ENCODE measurements at regions not wholly inside any gene's neighbourhood (a gene's known extent, or its start where the extent isn't known, plus 50 kb on each side); places are given as distances from the start of the nearest gene placed in this dataset.

DNA sequence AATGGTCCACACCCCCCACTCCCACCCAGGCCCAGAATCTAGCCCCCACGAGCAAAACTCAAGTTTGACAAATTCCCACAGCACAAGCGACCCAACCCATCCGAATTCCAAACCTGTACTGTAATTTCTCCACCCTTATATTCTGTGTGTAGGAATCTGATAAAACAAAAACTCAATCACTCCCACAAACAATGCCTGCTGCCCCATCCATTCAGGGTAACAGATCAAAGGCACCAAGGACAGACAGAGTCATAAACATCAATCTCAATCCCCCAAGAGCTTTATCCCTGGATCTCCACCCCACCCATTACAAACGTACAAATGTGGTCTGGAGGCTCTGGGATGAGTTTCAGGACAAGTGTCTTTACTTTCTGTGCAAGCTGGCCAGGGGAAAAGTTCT, 157.8 kb downstream of the AXIN2 start:
- no peak for FAIRE-seq

DNA sequence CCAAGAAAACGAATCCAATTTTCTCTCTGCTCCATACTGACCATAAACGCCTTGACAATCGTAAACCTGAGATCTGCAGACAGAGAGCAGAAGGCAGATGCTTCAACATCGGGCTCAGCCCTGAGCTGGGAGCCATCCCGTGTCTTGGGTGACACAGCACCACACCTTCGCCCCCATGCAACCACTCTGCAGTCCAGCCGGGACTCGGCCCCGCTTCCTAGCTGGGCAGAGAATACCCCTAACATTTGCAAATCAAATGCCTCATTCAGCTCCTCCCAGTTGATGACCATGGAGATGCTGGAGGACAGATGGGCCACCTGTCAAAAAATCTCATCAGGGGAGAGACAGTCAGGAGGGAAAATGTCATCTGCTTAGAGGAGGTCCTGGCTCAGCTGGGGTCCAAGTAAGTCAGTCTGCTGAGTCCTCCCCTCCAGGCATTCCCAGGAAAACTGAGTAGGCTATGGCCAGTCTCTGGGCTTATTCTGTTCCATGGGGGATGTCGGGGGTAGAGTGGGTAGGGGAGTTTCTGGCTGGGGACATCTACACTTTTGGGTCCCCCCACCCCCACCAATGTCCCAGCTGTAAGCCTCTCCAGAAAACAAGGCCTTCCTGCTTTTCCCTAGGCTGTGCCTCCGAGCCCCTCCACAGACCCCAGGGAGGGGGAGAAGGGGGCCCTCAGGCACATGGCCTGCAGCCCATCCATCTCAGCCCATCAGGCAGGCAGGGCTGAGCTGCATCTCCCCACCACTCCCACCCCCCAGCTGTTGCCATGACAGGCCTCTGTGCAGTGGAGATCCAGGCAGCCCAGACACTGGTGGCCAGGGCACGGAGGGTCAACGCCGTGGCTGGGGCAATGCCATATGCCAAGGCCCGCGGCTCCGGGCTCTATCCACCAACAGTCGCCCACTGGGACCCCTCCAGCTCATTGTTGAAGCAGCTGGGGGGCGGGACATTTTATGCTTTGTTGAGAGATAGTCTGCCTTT, 158.6 kb downstream of the AXIN2 start:
- FAIRE-seq = no peak

DNA sequence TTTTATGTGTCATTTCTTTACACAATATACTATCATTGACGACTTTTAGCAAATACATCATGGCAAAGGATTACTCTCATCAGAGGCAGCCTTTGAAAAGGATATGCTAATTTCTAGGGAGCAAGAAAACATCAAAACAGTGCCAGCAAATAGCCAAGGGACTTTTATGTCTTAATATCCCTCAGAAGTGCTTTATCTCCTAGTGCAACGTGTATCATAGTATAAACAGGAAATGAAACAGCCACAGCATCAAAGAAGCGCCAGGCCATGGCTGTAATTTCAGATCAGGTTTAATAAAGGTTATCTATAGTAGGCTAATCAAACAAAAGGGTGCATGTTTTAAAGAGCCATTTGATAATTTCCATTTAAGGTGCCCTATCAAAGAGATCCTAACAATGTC, 159.9 kb downstream of the AXIN2 start:
- no peak for FAIRE-seq

DNA sequence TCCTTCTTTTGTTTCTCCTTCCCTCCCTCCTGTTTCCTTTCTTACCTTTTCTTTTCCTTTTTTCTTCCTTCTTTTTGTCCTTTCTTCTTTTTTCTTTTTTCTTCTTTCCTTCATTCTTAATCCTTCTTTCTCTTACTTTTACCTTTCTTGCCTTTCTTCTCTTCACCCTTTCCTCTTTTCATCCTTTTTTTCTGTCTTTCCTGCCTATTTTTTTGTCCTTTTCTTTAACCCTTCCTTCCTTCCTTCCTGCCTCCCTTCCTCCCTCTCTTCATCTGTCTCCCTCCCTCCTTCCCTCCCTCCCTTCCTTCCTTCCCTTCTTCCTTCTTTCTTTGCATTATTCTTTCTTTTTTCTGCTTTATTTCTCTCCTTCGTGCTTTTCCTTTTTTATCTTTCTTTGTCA, 160.7 kb downstream of the AXIN2 start:
- no peak for FAIRE-seq

DNA sequence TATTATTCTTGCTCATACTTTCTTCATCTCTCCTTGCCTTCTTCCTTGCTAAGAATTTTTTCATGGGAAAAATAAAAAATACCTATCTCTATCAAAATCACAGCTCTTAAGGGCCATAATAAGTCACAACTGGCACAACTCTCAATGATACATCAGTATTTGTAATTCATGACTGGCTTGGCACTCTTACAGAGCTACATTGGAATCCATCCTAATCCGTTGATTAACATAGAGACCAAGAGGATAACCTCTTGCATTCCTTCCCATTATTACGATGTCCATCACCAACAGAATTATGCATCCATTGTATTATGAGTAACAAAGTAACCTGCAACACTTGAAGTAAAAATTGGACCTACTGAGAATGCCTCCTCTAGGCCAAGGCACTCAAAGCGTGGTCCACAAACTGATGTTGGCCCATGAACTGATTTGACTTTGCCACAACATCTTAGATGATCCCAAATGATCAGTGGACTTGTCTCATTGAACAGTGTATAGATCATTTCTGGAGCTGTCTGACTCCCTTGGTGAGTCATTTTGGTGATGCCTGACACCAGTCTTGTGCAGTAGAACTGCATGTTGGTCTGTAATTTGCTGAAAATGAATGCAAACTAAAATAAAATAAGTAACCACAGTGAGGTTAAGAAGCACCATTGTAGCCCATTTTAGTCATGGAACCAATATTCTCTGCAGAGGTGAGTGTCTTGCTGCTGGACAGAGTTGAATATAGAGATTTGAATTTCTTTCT, 163.2 kb downstream of the AXIN2 start:
- no peak for FAIRE-seq

DNA sequence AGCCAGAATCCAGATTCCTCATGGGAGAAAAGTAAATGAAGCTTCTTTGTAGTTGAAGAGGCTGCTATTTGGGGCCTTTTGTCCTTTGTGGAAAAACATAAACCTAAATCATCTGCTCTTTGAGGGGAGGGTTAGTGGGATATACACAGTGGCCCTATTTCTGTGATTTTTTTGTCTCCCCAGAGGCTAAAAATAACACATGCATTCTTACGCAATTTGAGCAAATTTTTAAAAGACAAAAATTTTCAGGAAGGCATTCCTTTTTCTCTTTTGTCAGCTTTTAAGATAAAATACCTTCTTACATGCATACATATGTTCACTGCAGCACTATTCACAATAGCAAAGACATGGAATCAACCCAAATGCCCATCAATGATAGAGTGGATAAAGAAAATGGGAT, 165.5 kb downstream of the AXIN2 start:
- FAIRE-seq = no peak

DNA sequence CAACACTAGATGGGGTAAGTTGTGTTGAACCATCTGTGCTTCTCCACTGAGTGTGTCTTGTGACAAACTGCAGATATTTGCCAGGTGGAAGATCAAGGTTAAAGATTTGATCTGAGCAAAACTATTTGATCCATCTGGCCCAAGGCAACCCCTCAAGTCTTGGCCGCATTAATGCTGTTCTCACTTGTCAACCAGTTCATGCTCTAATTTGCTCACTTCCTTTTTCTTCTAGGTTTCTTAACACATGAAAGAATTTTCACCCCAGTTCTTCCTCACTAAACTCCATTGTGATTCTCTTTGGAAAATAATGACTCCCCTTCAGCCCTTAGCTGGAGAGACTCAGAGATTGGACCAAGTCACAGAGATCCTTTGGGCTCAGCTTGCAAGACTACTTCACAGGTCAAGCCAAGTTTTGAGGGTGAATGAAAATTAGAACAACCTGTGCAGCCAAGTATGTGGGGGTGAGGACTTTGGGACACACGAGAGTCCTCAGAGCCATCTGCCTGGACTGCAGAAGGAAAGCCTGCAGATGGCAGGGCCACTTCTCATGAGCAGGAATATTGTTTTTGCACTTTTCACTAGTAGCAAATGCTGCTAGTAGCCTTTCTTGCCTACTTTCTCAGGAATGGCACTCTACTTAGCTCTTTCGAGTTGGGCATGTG, 166.5 kb downstream of the AXIN2 start:
- no peak for FAIRE-seq

DNA sequence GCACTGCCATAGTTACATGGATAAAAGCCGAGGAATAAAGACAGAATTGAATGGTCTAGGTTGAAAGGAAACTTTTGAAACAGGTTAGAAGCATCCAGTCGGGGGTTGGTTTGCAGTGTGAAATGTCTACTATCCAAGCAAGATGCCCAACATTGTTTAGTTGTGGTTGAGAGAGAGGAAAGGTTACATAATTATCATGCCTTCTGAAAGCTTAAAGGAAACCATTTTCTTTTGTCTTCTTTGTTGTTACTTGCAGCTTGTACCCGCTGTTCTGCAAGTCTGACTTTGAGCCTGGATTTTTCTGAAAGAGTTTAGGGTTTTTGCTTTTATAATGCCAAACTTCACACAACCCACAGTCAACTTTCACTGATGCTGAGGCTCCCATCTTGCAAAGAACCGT, 167.9 kb downstream of the AXIN2 start:
- FAIRE-seq = no peak

DNA sequence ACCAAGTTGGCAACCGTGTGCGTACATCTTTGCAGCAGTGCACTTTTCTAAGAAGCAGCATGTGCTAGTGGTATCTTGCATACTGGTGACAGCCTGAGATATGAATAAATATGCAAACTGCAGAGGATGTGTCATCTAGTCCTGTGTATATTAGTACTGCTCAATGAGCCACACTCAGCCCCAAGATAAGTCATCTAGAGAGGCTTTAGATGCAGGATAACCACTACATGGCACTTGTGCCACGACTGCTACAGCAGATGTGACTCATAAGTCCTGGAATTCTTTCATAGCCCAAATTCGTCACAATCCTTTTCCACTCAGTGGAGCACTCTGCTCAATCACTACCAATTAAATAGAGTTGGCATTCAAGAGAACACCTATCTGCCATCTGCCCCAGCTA, 171.5 kb downstream of the AXIN2 start:
- FAIRE-seq = no peak

DNA sequence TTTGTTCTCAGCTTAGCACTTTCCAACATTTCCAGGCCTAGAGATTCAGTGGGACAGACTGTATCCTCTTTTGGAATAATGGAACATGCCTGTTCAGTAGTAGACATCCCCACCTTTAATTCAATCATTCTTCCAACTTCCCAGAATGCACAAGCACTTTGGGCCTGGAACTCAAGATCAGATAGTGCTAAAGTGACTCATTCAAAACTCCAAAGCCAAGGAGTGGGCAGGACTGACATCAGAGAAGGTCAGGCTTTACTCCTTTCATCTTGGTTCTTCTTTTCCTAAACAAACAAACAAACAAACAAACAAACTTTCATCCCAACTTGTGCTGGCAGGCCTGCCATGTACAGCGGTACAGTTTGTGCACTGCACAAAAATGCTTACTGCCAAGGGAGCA, 172.0 kb downstream of the AXIN2 start:
- no peak for FAIRE-seq

DNA sequence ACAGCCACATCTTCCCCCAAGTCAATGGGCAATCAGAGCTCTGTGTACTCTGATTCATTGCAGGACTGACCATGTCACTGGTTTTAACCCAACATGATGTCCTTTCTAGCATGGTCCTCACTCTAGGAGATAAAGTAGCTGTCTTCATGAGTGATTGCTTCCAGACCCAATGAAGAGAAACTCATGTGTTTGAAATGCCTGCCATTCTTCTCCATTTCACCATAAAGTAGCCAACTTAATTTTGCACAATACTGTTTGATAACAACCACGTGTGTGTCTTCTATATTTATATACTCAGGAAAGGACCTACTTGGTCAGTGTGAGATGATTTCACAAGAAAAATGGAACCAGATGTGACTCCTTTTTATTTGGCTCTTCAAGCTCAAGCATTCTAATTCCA, 172.5 kb downstream of the AXIN2 start:
- no peak for FAIRE-seq

DNA sequence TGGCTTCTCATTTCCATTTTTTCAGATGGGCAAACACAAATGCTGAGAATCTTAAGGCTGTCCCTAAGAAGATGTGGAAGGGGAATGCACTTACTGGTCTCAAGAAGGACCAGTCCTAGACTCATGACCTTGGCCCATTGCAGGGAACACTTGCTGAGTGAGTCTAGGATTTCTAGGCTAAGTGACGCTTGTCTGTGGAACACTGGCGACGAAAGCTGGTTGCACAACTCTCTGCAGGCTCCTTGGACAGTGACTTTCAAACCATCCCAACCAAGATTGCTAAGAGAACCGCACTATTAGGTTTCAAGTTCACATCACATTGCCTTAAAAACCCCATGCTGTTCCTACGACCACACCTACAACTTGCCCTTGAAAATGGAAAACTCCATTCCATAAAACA, 174.1 kb downstream of the AXIN2 start:
- no peak for FAIRE-seq

DNA sequence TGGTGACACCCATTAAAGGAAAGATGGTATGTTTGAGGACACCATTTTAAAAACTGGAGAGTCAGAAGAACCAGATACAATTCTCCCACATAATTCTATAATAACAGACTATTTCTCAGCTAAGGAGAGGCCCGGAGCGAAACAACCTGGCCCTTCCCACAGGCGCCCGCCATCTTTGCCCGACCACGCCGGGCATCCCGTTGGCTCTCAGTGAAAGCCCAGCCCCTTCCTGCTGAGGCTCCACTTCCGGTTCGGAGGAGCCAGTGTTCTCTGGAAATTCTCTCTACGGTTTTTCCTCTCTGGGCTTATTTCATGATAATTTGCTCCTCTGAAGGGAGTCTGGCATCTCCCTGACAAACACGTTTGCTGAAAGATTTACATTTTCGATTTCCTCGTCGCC, 175.7 kb downstream of the AXIN2 start:
- FAIRE-seq = no peak

DNA sequence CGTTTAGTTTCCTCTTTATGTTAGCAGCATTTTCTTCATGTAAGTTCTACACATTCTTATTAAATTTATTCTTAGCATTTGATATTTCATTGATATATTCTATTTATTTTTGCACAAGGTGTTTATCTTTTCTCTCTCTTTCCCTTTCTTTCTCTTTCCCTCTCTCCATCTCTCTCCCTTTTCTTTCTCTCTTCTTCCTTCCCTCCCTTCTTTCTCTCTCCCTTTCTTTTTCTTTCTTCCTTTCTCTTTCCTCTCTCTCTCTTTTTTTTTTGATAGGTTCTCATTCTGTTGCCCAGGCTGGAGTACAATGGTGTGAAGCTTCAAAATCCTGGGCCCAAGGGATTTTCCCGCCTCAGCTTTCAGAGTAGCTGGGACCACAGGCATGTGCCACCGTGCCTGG, 176.4 kb downstream of the AXIN2 start:
- FAIRE-seq = no peak

DNA sequence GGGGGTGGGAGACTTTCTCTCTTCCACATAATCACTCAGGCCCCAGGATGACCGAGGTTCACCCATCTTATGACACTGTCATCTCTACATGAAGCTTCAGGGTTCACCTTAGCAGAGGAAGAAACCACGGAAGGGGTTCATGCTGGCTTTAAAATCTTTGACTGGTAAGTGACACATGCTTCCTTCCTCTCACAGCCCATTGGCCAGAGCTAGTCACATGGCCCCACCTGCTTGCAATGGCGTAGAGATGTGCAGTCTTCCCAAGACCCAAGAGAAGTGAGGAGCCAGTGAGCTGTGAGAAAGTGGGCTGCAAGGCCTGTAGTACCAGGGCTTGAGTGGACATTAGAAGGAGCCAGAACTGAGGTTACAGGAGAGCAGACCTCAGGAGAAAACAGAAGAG, 180.3 kb downstream of the AXIN2 start:
- FAIRE-seq = no peak

DNA sequence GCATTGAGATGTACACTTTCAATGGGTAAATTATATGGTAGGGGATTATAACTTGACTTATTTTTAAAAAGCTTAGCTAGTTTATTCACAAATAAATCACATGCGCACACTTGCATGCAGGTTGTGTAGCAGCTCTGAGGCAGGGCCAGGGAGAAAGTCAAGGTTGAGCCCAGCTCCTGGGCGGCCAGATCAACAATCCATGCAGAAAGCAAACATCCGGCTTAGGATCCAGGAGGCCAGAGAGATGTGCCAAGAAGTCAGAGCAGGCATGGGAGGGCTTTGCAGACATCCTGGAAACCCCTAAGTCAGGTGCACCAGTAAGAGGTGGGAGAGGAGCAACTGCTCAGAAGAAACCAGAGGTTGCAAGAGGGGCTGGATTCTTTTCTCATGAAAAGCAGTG, 186.5 kb downstream of the AXIN2 start:
- FAIRE-seq = no peak

DNA sequence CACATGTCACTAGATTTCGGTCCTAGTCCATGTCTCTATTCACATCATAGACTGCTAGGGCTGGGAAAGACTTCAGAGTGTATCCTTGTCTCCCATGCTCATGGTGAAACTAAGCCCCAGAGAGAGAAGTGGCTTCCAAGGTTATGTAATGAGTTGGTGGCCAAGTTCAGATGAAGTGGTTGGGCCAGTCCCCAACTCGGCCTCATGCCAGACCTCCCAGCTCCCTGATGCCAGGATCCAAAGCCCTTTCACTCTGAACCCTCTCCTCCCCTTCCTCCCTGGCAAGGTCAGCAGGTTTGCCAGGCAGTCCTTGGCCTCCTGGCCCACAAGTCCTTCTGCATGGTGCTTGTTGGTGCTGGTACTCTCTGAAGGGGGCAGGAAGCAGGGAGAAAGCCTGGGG, 189.7 kb downstream of the AXIN2 start:
- no peak for FAIRE-seq

DNA sequence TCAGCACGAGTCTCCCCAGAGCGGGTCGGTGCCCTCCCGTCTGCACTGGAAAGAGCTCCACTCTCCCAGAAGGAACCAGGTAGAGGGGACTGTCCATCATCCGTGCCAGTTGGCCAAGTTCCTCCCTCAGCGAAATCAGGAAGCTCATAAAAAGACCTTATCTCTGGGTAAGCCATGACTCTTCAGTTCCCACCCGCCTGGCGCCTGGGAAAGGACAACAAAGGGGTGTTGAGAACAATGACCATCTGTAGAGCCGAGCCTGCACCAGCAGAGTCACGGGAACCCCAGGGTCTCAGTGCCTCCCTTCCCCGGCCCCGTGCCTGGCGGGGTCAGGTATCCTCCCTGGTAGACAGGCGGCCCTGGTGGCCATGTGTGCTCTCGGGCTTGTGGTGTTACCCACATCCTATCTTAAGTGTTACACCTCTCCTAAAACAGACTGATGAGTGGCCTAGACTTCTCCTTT, 190.7 kb downstream of the AXIN2 start:
- FAIRE-seq = no peak

DNA sequence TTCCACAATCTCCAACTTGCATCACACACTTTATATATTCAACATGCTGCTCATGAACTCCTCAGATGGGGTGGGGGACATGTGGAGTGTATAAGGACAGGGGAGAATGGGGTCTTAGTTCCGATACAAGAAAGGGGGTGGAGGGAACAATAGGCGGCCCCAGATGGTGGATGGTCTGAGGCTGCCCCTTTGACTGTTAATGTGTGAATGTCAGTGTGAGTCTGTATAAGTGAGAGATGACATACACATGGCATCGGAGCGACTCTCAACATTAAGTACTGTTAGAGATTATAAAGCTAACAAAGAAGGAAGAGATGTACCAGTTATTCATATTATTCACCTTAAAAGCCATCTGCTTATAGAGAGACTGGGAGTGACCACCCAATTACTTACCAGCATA, 193.1 kb downstream of the AXIN2 start:
- FAIRE-seq = no peak

DNA sequence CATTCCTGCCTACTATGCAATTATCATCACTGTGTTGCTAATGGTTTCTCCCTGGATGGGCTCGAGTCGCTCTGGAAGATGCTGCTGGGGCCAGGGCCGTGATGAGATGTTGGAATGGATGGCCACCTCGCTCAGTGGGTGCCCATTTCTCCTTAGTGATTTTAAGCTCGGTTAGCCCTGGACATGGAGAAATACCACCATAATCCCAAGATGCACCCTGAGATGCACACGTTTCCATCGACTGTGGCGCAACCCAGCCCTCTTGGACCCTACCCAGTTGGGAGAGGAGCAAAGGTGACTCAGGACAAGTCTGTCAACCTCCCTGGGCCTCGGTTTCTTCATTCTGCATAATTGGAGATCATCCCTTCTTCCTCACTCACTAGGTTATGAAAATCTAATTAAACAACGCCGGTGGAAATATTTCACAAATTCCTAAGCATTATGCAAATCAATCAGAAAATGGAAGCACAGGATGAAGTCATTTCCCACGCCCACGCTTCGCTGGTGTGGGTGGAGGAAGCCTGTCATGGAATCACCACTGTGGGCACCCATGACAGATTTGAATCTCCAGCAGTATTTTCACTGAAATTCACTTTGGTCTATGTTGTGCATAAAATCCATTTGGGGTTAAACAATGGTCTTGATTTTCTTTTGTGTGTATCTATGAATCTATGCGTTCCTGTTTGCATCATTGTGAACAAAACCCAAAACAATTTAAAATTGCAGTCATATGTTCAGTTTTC, 195.2 kb downstream of the AXIN2 start:
- FAIRE-seq = no peak

DNA sequence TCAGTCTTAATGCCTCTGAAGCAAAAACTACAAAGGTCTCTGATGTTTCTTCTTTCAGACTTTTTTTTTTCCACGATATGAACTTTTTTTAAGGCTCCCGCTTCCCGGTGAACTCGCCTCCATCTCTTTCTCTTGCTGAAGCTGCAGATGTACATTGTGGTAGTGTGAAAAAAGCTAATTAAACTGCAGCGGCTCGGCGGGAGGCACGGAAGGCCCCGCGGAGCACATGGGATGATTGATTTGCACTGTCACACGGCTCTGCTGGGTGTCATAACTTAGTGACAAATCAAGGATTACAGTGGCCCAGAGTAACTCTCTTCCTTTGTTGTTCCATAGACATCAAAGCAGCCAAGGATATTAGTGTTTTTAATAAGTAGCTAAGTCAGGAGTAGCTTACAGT, 196.3 kb downstream of the AXIN2 start:
- no peak for FAIRE-seq

DNA sequence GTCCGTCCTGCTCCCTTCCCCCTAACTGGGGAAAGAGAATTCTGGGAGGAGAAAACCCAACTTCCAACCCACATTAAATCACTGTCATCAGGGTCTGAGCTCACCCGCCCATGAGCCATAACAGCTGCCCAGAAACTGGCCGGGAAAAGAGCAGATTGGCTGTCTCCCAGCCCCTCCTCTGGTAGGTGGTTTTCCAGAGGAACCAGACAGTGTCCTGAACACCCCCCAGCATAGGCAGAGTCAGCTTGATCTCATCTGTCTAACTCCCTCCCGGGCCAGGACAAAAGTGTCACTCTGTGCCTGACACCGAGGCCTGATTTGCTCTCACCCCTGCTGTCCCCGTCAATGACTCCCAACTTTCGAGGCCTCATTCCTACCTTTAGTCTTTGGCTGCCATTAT, 197.0 kb downstream of the AXIN2 start:
- no peak for FAIRE-seq

DNA sequence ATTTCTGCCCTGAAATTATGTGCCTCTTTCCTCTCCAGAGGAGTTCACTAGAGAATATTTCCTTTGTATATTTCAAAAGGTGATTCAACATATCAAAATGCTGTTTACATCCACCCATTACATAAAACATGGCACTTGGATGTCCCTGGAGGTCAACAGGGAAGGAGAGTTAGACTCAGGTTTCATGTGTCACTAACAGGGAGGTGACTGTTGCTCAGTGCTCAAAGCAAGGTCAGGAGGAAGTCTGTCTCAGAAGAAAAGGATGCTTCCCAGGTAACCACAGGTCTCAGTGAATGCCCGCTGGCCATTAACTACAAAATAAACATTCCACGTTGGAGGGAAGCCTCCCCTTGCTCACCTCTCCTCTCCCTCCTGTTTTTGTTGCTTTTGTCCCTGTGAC, 198.6 kb downstream of the AXIN2 start:
- FAIRE-seq = no peak

Measured in G401.6 (cell line).